H9 (cell line): ENCODE measurements at regions not wholly inside any gene's neighbourhood (a gene's known extent, or its start where the extent isn't known, plus 50 kb on each side); places are given as distances from the start of the nearest gene placed in this dataset.

Experiments
- DNase-seq: peaks from one replicate; pipeline ENCODE4 v3.0.0-alpha.2; 2017
- H2AFZ ChIP-seq: one replicate; pipeline ENCODE4 v1.6.1; 2013; ENCODE audit warnings: mild to moderate bottlenecking, low read length, control low read depth, moderate library complexity
- H2AK5ac ChIP-seq: 2 replicates; pipeline ENCODE4 v1.6.1; 2013; ENCODE audit warnings: low read length, control low read depth, mixed read lengths; ENCODE audit not compliant: insufficient read length
- H2BK120ac ChIP-seq: one replicate; pipeline ENCODE4 v1.6.1; 2013; ENCODE audit warnings: low read depth, mild to moderate bottlenecking, low read length, control low read depth, inconsistent platforms; ENCODE audit not compliant: poor library complexity, severe bottlenecking
- H2BK12ac ChIP-seq: 2 replicates; pipeline ENCODE4 v1.6.1; 2013; ENCODE audit warnings: low read length, control low read depth, mixed read lengths, low read depth; ENCODE audit not compliant: insufficient read length
- H2BK15ac ChIP-seq: 2 replicates; pipeline ENCODE4 v1.6.1; 2013; ENCODE audit warnings: low read depth, low read length, control low read depth
- H2BK20ac ChIP-seq: one replicate; pipeline ENCODE4 v1.6.1; 2013; ENCODE audit warnings: low read depth, mild to moderate bottlenecking, low read length, control low read depth, inconsistent platforms; ENCODE audit not compliant: poor library complexity, severe bottlenecking
- H2BK5ac ChIP-seq: 2 replicates; pipeline ENCODE4 v1.6.1; 2013; ENCODE audit warnings: low read length, control low read depth, mixed read lengths; ENCODE audit not compliant: insufficient read length
- H3K14ac ChIP-seq: 2 replicates; pipeline ENCODE4 v1.6.1; 2013; ENCODE audit warnings: low read length, control low read depth; ENCODE audit not compliant: insufficient read depth
- H3K18ac ChIP-seq: 2 replicates; pipeline ENCODE4 v1.6.1; 2013; ENCODE audit warnings: low read depth, mild to moderate bottlenecking, mixed read lengths, low read length, control low read depth; ENCODE audit not compliant: insufficient read length
- H3K23ac ChIP-seq: 2 replicates; pipeline ENCODE4 v1.6.1; 2013; ENCODE audit warnings: low read length, control low read depth, mixed read lengths, low read depth; ENCODE audit not compliant: insufficient read length
- H3K23me2 ChIP-seq: 2 replicates; pipeline ENCODE4 v1.6.1; 2013; ENCODE audit warnings: low read depth, mild to moderate bottlenecking, mixed read lengths, low read length, control low read depth; ENCODE audit not compliant: insufficient read length, poor library complexity, severe bottlenecking
- H3K27ac ChIP-seq: 2 replicates; pipeline ENCODE4 v1.5.1; 2013; ENCODE audit warnings: low read length, control low read depth, mixed read lengths, low read depth; ENCODE audit not compliant: insufficient read length
- H3K27me3 ChIP-seq: 2 replicates; pipeline ENCODE4 v1.6.1; 2013; ENCODE audit warnings: low read length, control low read depth, inconsistent platforms; ENCODE audit not compliant: insufficient read depth
- H3K4ac ChIP-seq: 2 replicates; pipeline ENCODE4 v1.6.1; 2013; ENCODE audit warnings: low read depth, mild to moderate bottlenecking, control low read depth, inconsistent platforms, low read length, moderate library complexity
- H3K4me1 ChIP-seq: 2 replicates; pipeline ENCODE4 v1.6.1; 2013; ENCODE audit warnings: low read length, control low read depth, inconsistent platforms; ENCODE audit not compliant: insufficient read depth
- H3K4me2 ChIP-seq: 2 replicates; pipeline ENCODE4 v1.6.1; 2013; ENCODE audit warnings: low read length, control low read depth, mixed read lengths; ENCODE audit not compliant: insufficient read length, insufficient read depth
- H3K56ac ChIP-seq: 2 replicates; pipeline ENCODE4 v1.6.1; 2013; ENCODE audit warnings: low read depth, mild to moderate bottlenecking, mixed read lengths, low read length, control low read depth; ENCODE audit not compliant: insufficient read length
- H3K79me1 ChIP-seq: 2 replicates; pipeline ENCODE4 v1.6.1; 2013; ENCODE audit warnings: low read depth, mild to moderate bottlenecking, moderate library complexity, low read length, control low read depth, inconsistent platforms; ENCODE audit not compliant: insufficient read depth, poor library complexity, severe bottlenecking
- H3K79me2 ChIP-seq: 2 replicates; pipeline ENCODE4 v1.6.1; 2013; ENCODE audit warnings: low read length, control low read depth, inconsistent platforms; ENCODE audit not compliant: insufficient read depth
- H3K9ac ChIP-seq: 2 replicates; pipeline ENCODE4 v1.6.1; 2013; ENCODE audit warnings: low read length, control low read depth, mixed read lengths; ENCODE audit not compliant: insufficient read length; ENCODE audit errors: extremely low read depth
- H3K9me3 ChIP-seq: one replicate; pipeline ENCODE4 v1.6.1; 2013; ENCODE audit warnings: low read depth, low read length, inconsistent platforms; ENCODE audit not compliant: control insufficient read depth
- H3T11ph ChIP-seq: one replicate; pipeline ENCODE4 v1.6.1; 2013; ENCODE audit warnings: mild to moderate bottlenecking, low read length, control low read depth, inconsistent platforms
- H4K20me1 ChIP-seq: one replicate; pipeline ENCODE4 v1.6.1; 2013; ENCODE audit not compliant: control insufficient read depth, insufficient read length, insufficient read depth
- H4K5ac ChIP-seq: 2 replicates; pipeline ENCODE4 v1.6.1; 2013; ENCODE audit warnings: low read depth, mild to moderate bottlenecking, mixed read lengths, low read length, control low read depth; ENCODE audit not compliant: insufficient read length
- H4K8ac ChIP-seq: replicated peaks from 2 replicates; pipeline ENCODE4 v1.6.1; 2013; ENCODE audit warnings: low read length, control low read depth, mixed read lengths, low read depth; ENCODE audit not compliant: insufficient read length
- H4K91ac ChIP-seq: 2 replicates; pipeline ENCODE4 v1.6.1; 2013; ENCODE audit warnings: low read depth, mild to moderate bottlenecking, moderate library complexity, mixed read lengths, low read length, control low read depth; ENCODE audit not compliant: insufficient read length
- H3K27ac Mint-ChIP-seq, 3 experiments: 2 replicates in 2 of 3; 3 replicates in 1 of 3; pipeline ENCODE4 v1.8.0; 2020 to 2021; ENCODE audit warnings: mixed read lengths in 3 of 3, mild to moderate bottlenecking in 1 of 3, moderate library complexity in 1 of 3
- H3K27me3 Mint-ChIP-seq: 2 replicates; pipeline ENCODE4 v1.8.0; 2021; ENCODE audit warnings: low read depth, mild to moderate bottlenecking, moderate library complexity, mixed read lengths
- H3K36me3 Mint-ChIP-seq, 3 experiments: 2 replicates in 2 of 3; 3 replicates in 1 of 3; pipeline ENCODE4 v1.8.0; 2020 to 2021; ENCODE audit warnings: low read depth in 3 of 3, mixed read lengths in 3 of 3; ENCODE audit not compliant: insufficient read depth in 1 of 3
- H3K4me1 Mint-ChIP-seq, 2 experiments: 2 replicates each; pipeline ENCODE4 v1.8.0; 2020; ENCODE audit warnings: mixed read lengths in 2 of 2
- H3K4me3 Mint-ChIP-seq, 2 experiments: 2 replicates in 1 of 2; 3 replicates in 1 of 2; pipeline ENCODE4 v1.8.0; 2020 to 2021; ENCODE audit warnings: mild to moderate bottlenecking in 2 of 2, mixed read lengths in 2 of 2, moderate library complexity in 1 of 2
- H3K9me3 Mint-ChIP-seq, 2 experiments: 2 replicates in 1 of 2; 3 replicates in 1 of 2; pipeline ENCODE4 v1.8.0; 2020; ENCODE audit warnings: mild to moderate bottlenecking in 2 of 2, mixed read lengths in 2 of 2, moderate library complexity in 1 of 2
- WGBS: extraction: QIAGEN DNeasy Blood & Tissue Kit; methylation state at CpG from one replicate; pipeline ENCODE4 v1.1.7; 2013; ENCODE audit warnings: missing lambda C conversion rate, low lambda C conversion rate, mixed read lengths; ENCODE audit not compliant: insufficient read length; ENCODE audit errors: extremely low coverage; 5-methylcytosine and 5-hydroxymethylcytosine counted together
- TF ChIP-seq, protein P1 (sequence below): fragments of 200-600 bp; sonication (generic); conservative IDR thresholded peaks from 3 replicates; pipeline ENCODE4 v1.8.0; 2021; ENCODE audit warnings: antibody characterized with exemption, mild to moderate bottlenecking

DNA sequence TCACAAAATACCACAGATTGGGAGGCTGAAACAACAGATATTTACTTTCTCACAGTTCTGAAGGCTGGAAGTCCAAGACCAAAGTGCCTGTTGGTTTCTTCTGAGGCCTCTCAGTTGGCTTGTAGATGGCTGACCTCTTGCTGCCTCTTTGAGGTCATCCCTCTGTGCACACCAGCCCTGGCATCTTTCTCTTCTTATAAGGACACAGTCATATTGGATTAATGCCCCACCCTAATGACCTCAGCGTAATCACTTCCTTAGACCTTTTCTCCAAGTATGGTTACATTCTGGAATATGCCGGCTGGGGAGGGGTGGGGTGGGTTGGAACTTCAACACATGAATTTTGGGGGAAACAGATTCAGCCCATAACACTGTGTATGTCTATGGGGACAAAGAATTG is 116.2 kb upstream of the LNX1 start:
- WGBS, result no CpG with 5 or more reads among the region's 2 CpGs
- no peak overlapping the region for H3K18ac ChIP-seq
- H3K79me2 ChIP-seq, result no peaks in the 10 kb centered on the region
- no peak overlapping the region for H3K9ac ChIP-seq
- no peak overlapping the region for H3T11ph ChIP-seq
- no peak overlapping the region for H3K4me2 ChIP-seq
- no peak overlapping the region for H2BK120ac ChIP-seq
- no peak overlapping the region for H2AK5ac ChIP-seq
- no peak overlapping the region for H3K4me3 Mint-ChIP-seq
- H4K20me1 ChIP-seq, result no peaks in the 10 kb centered on the region
- H2BK5ac ChIP-seq, result no peak overlapping the region
- no peak for DNase-seq
- no peaks in the 10 kb centered on the region for H3K27me3 ChIP-seq
- no peaks in the 10 kb centered on the region for H3K9me3 ChIP-seq
- H4K5ac ChIP-seq, result no peak overlapping the region
- no peak overlapping the region for H3K56ac ChIP-seq
- H3K9me3 Mint-ChIP-seq, result no peaks in the 10 kb centered on the region
- no peaks in the 10 kb centered on the region for H3K23me2 ChIP-seq
- no peak overlapping the region for H3K27ac ChIP-seq
- H3K4me1 Mint-ChIP-seq, result peaks cover 9 to 12% of the 10 kb centered on the region in 2 experiments
- H4K8ac ChIP-seq, result no peak overlapping the region
- H3K36me3 Mint-ChIP-seq, result no peaks in the 10 kb centered on the region
- H3K27me3 Mint-ChIP-seq, result no peaks in the 10 kb centered on the region
- H3K4ac ChIP-seq, result no peak overlapping the region
- H2BK12ac ChIP-seq, result no peak overlapping the region
- H3K79me1 ChIP-seq, result no peaks in the 10 kb centered on the region
- H4K91ac ChIP-seq, result no peak overlapping the region
- H3K23ac ChIP-seq, result no peak overlapping the region
- H3K14ac ChIP-seq, result no peak overlapping the region
- no peak overlapping the region for H2BK20ac ChIP-seq
- no peak overlapping the region for H2BK15ac ChIP-seq
- TF ChIP-seq, protein P1, sequence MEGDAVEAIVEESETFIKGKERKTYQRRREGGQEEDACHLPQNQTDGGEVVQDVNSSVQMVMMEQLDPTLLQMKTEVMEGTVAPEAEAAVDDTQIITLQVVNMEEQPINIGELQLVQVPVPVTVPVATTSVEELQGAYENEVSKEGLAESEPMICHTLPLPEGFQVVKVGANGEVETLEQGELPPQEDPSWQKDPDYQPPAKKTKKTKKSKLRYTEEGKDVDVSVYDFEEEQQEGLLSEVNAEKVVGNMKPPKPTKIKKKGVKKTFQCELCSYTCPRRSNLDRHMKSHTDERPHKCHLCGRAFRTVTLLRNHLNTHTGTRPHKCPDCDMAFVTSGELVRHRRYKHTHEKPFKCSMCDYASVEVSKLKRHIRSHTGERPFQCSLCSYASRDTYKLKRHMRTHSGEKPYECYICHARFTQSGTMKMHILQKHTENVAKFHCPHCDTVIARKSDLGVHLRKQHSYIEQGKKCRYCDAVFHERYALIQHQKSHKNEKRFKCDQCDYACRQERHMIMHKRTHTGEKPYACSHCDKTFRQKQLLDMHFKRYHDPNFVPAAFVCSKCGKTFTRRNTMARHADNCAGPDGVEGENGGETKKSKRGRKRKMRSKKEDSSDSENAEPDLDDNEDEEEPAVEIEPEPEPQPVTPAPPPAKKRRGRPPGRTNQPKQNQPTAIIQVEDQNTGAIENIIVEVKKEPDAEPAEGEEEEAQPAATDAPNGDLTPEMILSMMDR, result no peak
- no peak overlapping the region for H3K27ac Mint-ChIP-seq
- peaks cover 3% of the 10 kb centered on the region; the same call in 1 of the 2 replicates for H3K4me1 ChIP-seq
- no peak overlapping the region for H2AFZ ChIP-seq
